ENCODE measurements at regions not wholly inside any gene's neighbourhood (a gene's known extent, or its start where the extent isn't known, plus 50 kb on each side); places are given as distances from the start of the nearest gene placed in this dataset.

DNA sequence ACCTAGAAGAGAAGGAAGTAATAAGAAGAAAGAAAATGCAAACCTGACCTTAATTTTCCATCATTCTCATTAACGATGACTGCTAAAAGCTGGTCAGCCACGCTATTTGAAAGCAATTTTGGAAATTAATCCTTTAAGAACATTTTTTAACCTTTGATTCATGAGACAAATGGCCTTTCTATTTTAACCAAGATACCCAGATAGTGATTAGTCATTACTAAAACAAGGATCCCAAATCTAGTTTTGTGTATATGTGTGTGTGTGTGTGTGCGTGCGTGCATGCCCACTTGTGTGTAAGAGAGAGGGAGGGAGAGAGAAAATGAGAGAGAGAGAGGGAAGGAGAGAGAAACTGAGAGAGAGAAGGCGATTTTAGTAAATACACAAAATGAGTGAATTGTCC is 329.5 kb downstream of the DEPDC1B start:
- DNase-seq, result no peak

DNA sequence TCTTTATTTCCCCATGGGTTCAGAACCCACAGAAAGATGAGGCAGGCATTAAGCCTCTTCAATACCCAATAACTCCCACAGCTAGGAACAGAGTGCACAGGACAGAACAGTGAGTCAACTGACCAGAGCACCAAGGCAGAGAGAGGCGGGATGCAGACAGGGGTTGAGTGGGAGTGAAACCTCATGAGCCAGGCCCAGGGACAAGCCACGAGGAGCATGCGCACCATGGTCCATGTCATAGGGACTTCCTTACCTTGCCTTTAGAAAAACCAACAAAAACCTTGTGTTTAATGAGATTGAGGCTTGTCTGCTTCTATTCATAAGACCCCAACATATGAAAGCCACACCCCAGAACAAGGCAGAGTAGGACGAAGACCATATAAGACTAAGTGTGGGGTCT is 330.6 kb downstream of the DEPDC1B start:
- DNase-seq, result no peak

DNA sequence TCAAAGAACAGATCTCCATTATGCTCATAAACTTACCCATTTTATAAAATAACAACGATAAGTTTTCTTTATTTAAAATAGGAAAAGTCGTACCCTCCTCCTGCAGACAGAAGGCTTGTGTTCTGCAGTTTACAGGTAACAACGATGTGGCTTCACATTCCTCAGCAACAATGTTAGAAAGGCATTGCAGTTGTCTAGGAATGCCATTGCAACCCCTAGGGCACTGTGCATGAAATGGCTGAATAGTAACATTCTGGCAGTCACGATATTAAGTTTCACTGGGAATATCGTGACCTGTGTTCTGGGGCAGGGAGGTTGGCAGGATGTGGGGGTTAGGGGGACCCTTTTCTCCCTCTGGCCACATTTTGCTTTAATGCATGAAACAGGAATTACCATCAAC is 331.9 kb downstream of the DEPDC1B start:
- DNase-seq, result no peak

DNA sequence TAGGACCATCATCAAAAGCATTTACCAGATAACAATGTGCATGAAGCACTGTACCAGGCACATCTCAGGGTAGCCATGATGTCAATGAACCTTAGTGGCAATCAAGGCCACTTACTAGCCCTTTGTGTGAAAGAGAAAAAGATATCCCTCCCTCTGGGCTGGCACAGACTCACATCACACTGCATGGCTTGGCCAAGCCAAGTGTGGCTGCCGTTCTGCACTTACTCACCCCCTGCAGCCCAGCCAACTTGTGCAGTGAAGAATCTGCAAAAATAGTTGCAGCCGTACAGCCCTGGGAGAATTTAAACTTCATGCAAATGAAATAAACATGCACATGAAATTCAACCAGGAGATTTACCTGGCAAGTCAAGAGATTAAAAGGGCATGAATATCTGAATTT is 333.5 kb downstream of the DEPDC1B start:
- DNase-seq, result no peak

DNA sequence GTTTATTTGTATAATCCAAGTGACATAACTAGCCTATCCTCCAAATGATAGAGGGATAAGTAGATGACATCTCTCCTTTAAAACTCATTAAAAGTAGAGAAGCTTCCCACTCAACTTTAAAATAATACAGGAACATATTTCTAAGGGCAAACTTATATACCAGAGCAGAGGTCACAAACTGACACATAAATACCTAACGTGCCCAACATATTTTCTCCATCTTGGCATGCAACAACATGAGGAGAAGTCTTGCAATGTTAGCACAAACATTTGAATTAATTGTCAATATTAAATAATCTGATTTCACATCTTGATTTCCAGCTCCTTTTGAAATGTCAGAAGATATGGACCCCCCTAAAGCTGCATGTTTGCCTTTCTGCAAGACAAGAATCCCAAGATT is 335.0 kb downstream of the DEPDC1B start:
- no peak for DNase-seq

DNA sequence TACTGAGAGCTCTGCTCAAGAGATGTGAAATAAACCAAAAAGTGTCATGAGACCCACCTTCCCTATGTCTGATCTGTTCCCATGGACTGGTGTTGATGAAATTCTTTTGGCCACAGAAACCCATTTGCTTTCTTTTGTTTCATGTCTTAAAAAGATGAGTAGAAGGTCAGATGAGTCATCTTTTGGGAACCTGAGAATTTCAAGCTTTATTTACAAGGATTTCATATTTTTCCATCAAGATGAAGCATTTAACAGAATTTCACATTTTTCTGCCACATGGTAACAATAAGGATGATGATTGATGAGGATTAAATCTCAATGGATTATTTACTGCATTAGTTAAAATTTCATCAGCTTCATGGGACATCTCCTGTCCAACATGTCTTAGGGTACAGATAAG is 337.8 kb downstream of the DEPDC1B start:
- no peak for DNase-seq

DNA sequence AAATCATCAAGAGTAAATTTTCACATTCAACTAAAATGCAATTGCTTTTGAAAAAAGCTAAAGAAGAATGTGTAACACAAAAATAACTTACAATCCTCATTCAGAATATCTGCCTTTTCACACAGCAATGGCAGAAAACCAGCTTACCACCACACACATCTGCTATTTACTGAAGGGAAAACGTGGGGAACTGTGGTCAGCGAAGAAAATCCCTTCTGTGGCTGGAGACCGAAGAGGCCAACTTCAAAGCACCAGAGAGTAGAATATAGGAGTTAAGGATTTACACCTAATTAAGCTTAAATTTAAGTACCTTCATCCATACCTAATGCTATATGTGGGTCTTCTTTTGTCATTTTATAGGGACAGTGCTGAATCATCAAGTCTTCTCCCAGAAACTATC is 339.6 kb downstream of the DEPDC1B start:
- DNase-seq, result no peak

DNA sequence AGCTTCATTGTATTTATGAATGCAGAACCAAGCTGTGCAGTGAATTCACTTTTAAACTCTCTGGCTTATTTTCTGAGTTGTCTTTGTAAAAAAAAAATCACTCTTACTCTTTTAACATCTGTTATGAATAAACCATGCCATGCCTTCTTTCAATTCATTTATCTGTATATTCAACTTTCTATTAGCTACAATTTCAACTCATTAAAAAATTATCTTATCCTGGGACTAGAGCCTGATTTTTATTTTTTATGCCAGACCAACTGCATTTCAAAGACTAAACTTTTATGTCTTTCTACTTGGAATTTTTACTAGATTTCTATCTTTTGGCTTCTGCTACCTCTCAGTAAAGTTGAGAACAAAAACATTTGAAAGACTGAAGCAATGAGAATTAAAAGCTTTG is 342.7 kb downstream of the DEPDC1B start:
- no peak for DNase-seq

DNA sequence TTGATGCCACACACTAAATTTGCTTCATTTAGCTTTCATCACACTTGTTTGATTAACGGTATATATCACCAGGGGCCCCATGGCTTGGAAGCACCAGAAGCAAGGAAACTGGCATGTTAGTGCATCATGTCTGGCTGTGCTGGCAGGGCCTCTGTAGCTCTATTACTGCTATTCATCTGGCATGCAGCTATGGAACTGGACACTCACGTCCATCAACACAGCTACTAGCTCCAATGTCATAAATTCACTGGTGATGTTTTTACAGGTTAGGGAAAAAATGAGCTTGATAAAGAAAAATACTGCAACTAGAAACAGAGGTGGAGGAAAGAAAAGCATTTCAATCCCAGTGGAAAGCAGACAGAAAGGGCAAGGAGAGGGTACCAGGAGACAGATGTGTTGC is 343.2 kb downstream of the DEPDC1B start:
- no peak for DNase-seq

DNA sequence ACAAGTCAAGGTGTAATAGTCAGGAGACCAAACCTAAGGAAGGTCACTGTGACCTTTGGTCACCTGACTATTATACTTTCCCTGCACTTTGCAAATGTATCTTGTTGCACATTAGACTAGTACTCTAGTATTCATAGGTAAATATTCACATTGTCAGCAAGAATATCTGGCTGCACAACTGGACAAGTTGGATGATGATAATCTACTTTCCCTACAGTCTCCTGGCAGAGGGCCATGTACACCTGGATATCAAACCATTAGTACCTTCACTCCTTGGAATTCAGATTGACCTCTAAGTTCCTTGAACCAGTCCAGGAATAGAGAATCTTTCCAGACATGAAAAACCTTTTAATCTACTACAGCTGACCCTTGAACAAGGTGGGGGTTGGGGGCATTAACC is 344.8 kb downstream of the DEPDC1B start:
- DNase-seq, result no peak

DNA sequence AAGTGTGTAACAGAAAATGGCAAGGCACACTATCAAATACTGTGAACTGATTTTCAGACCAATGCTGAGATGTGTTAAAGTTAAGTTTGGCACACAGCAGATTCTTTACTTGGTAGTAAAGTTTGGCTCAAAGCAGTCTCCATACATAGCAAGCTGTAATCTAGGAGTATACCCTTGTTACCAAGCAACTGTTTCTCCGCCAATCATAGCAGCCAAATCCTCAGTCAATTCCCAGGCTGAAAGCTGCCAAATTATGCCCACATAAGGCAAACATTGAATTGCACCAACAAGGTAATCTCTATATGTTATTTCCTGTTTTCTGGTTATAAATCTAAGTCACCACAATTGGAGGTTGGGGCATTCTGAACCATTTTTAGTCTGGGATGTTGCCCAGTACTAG is 345.7 kb downstream of the DEPDC1B start:
- DNase-seq, result no peak

DNA sequence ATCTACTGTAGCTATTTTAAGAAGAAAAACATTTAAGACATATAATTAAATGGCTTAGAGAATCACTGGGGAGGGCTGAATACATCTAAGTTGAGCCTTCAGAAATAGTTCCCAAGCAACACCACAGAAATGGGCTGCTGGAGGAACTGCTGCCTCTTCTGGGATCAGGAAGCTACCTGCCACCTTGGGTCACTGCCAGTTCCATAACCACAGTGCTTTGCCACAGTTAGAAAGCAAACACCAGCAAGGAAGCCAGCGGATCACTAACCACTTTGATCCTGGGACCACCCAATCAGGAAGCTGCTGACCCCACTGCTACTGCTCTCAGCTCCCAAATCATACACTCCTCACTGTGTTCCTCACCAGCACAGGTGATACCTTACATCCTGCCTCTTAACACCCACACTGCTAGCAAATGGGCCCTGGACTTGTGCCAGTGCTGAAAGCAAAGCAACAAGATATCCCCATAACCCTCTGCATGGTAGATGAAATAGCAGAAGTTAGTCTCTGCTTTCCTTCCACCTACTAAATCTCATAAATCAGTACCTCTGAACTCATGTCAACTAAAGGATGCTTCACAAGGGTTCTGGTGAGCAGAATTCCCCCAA is 346.9 kb downstream of the DEPDC1B start:
- no peak for DNase-seq

DNA sequence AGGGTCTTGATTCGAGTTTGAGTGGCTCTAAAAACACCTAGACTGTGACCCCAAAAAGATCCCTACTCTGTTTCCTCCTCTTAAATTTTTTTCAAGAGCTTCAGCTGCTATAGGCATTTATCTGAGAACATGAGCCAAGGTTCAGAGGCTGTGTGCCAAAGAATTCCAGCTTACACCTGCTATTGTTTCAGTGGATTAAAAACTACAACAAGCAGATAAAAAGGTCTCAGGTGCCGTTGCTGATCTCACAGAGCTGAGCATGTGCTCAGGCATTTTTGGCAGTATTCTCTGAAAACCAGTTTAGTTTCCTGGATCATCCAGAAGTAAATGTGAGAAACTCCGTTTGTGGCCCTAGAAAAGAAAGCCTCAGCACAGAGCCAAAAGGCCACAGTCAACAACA is 349.2 kb downstream of the DEPDC1B start:
- no peak for DNase-seq

DNA sequence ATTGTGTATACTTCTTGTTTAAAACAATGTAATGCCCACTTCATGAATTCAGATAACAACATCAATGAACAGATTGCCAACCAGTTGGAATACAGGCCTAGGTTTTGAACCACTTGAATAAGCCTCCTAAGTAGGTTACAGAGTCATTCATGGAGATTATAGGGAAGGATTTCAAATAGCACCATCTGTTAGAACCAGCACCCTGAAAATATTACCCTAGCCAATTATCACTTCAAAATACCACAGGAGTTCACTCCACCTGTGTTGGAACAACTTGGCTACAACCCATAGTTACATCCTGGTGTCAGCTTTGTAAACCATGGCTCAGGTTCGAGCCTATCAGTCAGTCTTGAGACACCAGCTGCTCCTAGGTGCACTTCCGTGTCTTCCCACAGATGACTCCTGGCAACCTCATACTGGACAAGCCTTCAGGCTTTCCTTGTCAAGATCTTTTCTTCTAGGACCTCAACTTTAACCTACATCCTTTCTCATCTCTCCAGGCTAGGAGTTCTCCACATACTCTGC is 350.0 kb downstream of the DEPDC1B start:
- DNase-seq, result no peak

DNA sequence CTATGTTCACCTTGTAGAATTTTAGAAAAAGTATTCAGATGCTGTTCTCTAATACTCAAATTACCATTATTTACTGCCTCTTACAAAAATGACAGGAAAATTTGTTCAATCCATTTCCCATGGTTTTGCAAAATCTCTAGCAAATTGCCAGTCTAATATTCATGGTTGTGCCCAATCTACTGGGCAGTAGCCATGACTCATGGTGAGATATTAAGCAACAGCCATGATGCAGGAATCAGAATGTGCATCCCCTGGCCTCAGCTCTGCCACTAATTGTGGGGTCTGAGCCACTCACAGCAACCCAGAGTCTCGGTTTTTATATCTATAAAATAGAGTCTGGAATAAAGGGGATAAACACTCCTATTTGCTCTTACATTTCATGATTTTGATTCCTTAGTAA is 353.6 kb downstream of the DEPDC1B start:
- no peak for DNase-seq

DNA sequence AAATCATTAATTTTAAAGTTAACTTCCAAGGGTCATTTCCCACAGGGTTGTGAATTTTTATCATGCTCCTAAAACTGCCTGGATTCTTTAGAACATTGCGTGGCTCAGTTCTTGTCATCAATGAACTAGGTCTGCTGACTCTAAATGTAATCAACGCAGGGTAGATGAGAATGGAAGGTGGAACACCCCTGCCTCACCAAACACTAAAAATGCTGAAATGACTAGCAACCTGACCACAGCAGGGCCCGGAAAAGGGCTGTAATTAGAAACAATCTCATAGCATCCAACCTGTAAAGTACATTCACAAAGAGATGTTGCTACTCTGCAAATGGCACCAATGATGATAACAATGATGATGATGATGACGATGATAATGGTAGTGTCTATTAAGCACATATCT is 356.9 kb downstream of the DEPDC1B start:
- DNase-seq, result no peak

DNA sequence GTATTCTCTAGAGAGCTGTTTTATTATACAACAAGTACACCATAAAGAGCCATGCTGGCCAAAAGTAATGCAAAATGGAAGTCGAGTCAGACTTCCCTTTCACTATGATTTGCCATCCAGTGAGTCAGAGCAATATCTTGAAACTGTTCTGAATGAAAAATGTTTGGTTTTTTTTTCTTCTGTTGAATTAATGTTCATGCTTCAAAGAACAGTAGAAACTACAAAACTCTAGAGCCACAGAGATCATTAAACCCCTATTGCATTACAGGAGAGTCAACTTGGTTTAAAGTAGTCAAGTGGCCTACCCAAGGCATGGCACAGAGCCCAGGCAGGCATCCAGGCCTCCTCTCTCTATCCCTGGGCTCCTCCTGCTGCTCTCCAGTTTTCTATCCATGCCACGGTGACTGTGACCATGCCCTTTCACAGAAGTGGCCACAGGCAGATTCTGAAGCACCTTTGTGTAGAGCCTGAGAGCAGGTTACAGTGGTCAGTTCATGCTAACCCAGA is 358.9 kb downstream of the DEPDC1B start:
- no peak for DNase-seq

DNA sequence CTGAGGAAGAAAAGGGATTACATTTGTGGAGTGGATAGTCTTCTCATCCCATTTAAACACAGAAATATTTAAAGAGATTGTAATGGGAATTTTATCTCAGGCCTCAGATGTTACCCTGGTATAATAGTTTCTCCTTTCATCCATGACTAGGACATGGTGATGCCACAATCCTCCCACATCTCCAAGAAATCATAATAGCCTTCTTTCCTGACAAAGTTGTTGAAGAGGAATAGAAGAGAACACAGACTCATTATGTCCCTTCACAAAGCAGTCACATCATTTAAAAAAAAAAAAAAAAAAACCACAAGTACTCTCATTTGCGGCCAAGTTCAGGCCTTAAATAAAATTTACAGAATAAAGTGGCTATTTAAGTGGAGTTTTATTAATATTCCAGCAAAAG is 359.6 kb downstream of the DEPDC1B start:
- no peak for DNase-seq

DNA sequence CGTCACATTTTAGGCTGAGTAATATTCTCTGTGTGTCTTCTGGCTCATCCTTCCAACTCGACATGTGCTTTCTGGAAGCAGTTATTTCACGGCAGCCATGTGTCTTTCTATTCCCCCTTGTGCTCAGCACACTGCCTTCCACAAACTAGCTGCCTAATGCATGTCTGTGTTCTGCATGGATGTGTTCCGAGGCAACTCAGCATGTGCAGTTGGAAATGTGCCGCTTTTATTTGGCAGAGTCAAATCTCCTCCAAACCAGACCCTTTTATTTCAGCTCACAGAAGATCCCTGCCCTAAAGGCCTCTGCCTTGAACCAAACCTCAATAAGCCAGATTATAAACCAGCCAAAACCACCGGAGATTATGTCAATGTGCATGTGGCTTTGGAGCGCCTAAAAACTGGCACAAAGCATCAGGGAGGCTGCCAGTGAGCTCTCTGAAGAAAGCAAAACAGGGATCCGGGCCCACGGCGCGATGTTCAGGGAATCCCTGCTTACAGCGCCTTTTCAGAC is 360.2 kb downstream of the DEPDC1B start:
- no peak for DNase-seq

DNA sequence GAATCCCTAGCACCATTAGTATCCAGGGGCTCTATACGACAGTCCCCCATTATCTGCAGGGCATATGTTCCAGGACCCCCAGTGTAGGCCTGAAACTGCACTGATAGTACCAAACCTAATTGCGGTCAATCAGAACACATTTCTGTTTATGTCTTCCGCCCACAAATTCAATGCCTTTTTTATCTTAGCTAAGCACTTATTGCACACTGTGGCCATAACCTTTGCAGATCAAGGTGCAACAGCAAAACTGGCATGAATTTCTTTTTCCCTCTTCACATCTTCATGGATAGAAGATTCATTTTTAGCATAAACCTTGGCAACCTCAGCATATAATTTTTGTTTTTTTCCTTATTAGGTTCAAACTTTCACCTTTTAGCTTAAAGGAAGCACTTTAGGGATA is 361.1 kb downstream of the DEPDC1B start:
- no peak for DNase-seq

DNA sequence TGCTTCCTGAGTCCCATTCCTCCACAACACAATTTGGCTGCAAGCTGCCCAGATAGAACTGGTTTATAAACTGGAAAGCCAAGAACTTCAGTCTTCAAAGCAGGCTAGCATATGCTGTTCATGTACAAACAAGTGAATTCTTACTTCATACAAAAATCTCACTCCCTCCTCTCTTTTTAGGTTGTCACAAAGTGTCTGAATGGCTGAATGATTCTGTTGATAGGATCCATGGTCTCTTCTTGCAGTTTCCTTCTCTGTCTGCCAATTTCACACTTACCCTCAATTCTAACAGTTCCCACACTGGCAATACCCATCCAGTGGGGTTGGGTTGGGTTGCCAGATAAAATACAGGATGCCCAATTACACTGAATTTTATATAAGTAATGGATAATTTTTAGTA is 363.5 kb downstream of the DEPDC1B start:
- no peak for DNase-seq

DNA sequence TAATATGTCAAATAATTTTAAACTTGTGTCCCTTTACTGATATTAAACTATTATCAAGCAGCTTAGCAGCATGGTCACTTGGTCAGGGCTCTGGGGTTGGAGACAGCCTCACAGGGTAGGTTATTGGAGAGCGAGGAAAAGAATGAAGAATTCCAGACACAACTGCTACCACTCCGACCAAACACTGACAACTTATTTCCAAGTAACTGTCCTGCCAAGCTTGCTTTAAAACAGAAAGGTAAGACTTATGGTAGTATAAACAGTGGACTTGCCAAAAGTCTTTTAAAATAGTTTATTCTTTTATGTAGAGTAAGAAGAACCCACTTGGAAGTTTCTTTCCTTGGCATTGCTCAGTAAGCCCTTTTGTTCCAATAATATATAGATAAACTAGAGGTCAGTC is 364.1 kb downstream of the DEPDC1B start:
- DNase-seq, result no peak

DNA sequence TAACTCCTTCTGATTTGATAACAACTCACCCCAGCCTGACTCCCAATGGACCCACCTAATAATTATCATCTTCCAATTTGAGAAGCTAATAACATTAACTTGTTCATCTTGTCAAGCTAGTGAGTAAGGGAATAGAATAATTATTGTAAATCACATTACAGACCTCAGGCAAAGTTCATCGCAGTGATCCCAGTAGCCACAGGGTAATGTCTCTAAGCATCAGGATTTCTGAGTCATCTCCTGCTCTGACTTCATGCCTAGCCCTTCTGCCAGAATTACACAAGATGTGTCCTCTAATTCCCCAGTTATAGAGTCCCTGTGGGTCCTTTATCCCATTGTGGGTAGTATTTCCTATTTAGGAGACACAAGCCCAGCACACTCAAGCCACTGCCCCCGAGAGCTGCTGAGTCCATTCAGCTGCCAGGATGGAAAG is 365.7 kb downstream of the DEPDC1B start:
- no peak for DNase-seq

DNA sequence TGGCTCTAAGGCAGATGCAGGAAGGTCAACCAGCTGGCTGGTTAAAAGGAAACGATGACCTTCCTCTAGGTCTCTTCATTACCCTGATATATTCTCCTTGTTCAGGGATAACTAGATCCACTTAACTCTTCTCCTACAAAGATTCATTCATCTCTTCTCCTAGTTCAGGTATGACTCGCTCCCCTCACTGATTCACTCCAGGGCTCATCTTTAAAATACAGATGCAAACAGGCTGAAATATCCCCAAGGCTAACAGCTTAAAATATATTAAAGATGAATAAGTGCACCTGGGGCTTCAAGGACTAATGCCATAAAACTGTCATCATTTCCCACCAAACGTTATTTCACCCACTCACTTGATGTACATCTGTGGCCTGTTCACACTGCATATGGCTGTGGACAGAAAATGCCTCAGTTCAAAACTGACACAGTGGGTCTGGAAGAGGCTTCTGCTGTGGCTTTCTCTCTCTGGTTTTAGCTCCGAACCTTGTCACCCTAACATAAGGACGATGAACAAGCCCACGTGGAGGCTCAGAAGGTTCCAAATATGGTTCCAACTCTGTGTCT is 366.9 kb downstream of the DEPDC1B start:
- no peak for DNase-seq
